HG02623 (cell line): ENCODE measurements at regions not wholly inside any gene's neighbourhood (a gene's known extent, or its start where the extent isn't known, plus 50 kb on each side); places are given as distances from the start of the nearest gene placed in this dataset.
"Not testable (repeated sequence)": the region's sequence is repeated elsewhere in the genome, so short reads cannot be mapped to it uniquely, and the experiment has no call there.

Source experiments
- ATAC-seq: cut with Tn5 transposase; IDR thresholded peaks from one replicate; pipeline ENCODE4 v1.9.1; 2021; ENCODE audit warnings: moderate library complexity; ENCODE audit not compliant: unreplicated experiment

GRCh38 chr2:156254637-156255067 lies 77.9 kb downstream of the NR4A2 start:
- not testable (repeated sequence) for ATAC-seq

- ATAC-seq: no peak
Measured at GRCh38 chr2:156253765-156254164, 78.8 kb downstream of the NR4A2 start.

- no peak for ATAC-seq
Measured at GRCh38 chr2:156242874-156243273, 89.6 kb downstream of the NR4A2 start.

GRCh38 chr2:156237558-156237957 lies 95.0 kb downstream of the NR4A2 start:
- no peak for ATAC-seq

- no peak for ATAC-seq
Measured at GRCh38 chr2:156229724-156230362, 102.7 kb downstream of the NR4A2 start.

GRCh38 chr2:156223328-156223727 lies 109.2 kb downstream of the NR4A2 start:
- not testable (repeated sequence) for ATAC-seq

GRCh38 chr2:156221703-156222102 lies 110.8 kb downstream of the NR4A2 start:
- ATAC-seq: no peak

- ATAC-seq: no peak
Measured at GRCh38 chr2:156219491-156220100, 112.9 kb downstream of the NR4A2 start.

- ATAC-seq: no peak
Measured at GRCh38 chr2:156215656-156216055, 116.9 kb downstream of the NR4A2 start.

GRCh38 chr2:156211318-156211717 lies 121.2 kb downstream of the NR4A2 start:
- ATAC-seq: no peak

GRCh38 chr2:156206355-156206754 lies 126.2 kb downstream of the NR4A2 start:
- no peak for ATAC-seq

- no peak for ATAC-seq
Measured at GRCh38 chr2:156199588-156199987, 132.9 kb downstream of the NR4A2 start.

GRCh38 chr2:156196031-156196430 lies 136.5 kb downstream of the NR4A2 start:
- ATAC-seq: no peak

- peak; percentile 60 for ATAC-seq
Measured at GRCh38 chr2:156192468-156192867, 140.1 kb downstream of the NR4A2 start.

GRCh38 chr2:156191527-156191926 lies 141.0 kb downstream of the NR4A2 start:
- no peak for ATAC-seq

GRCh38 chr2:156190517-156190916 lies 142.0 kb downstream of the NR4A2 start:
- ATAC-seq: no peak

- no peak for ATAC-seq
Measured at GRCh38 chr2:156189584-156189983, 142.9 kb downstream of the NR4A2 start.

GRCh38 chr2:156189143-156189542 lies 143.4 kb downstream of the NR4A2 start:
- no peak for ATAC-seq

- ATAC-seq: no peak
Measured at GRCh38 chr2:156182132-156182531, 150.4 kb downstream of the NR4A2 start.

- ATAC-seq: no peak
Measured at GRCh38 chr2:156181208-156181607, 151.3 kb downstream of the NR4A2 start.

- ATAC-seq: no peak
Measured at GRCh38 chr2:156177654-156178053, 154.9 kb downstream of the NR4A2 start.

GRCh38 chr2:156175946-156176345 lies 156.6 kb downstream of the NR4A2 start:
- ATAC-seq: no peak

GRCh38 chr2:156170929-156171328 lies 161.6 kb downstream of the NR4A2 start:
- ATAC-seq: no peak
